Kasumi-1 (cell line): ENCODE measurements at regions not wholly inside any gene's neighbourhood (a gene's known extent, or its start where the extent isn't known, plus 50 kb on each side); places are given as distances from the start of the nearest gene placed in this dataset.

Experiments used
- DNase-seq, 2 experiments: peaks; one replicate each; lab custom pipeline; 2025; lab: John Stamatoyannopoulos, UW

DNA sequence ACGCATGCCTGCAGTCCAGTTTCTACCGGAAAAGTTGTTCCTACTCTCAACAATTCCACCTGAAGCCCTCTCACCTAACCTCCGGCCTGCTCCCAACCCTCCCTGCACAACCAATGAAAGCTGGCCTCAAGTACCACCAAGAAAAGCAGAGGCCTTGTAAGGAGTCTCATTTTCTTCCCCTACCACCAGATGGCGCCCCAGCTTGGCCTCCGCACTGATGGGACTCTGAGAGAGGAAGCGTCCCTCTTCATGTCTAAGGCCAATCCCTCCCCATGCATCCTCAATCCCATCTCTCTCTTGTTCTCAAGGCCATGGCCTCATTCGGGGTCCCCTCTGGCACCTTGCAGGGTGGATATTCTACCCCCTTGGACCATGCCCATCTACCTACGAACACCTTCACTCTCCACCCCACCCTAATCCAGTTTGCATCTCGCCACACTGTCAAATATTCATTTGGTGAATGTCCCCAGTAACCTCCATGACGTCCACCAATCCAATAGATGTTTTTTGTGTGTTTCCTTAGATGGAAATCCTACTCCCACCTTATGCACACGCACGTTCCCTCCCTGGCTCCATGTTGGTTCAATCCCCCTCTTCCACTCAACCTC, 412.8 kb downstream of the ZNF536 start:
- DNase-seq = peak; percentile 11 to 27

GRCh38 chr19:30783936-30784335, 411.8 kb downstream of the ZNF536 start:
- DNase-seq = no peak

DNA sequence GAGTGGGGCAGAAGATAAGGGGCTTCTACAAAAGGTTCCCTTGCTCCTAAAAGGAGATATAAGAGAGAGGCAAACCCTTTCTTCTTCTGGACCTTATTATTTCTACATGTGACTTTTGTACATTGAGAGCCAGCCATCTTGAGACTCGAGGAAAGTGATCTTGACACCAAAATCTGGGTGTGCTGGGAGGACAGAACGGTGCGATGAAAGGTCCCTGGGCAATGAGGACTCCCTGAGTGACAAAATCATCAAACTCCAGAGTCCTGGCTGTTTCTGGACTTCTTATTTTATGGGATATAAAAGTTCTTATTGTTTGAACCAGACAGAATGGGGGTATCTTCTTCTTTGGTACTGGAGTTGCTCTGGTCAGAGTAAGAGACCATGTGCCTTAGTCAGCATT, 411.0 kb downstream of the ZNF536 start:
- DNase-seq = no peak

DNA sequence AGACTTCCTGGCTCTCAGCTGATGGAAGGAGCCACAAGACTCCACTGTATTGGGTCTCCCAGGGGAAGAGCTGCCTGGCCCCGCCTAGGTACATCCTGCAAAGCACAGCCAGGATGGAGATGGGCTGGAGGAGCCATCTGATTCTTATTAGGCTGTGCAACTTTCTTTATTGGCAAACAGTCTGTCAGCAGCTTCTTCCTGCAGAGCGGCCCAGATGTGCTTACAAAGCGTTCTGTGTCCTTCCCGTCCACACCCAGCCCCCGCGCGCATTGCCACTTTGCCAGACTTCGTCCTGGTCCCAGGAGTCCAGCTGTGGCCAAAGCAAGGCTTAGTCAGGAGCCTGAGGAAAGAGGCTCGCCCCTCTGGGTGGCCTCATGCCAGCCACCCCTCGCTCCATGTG, 409.3 kb downstream of the ZNF536 start:
- no peak for DNase-seq

DNA sequence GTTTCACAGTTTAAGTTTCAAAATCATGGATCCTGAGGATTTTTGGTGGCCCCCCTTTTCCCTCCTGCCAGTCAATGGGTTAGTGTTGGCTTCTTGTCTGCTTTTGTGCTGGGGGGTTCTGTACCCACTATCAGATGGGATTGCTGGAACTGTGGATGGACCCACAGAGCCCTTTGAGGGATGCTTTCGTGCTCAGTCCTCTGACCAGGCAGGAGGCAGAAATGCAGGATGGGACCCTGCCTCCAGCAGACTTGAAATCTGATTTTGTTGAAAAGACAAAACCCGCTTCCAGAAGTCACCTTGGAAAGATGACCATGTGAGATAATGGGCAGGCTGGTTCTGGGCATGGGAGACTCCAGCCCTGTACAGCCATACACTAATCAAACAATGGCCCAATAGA, 408.9 kb downstream of the ZNF536 start:
- no peak for DNase-seq

DNA sequence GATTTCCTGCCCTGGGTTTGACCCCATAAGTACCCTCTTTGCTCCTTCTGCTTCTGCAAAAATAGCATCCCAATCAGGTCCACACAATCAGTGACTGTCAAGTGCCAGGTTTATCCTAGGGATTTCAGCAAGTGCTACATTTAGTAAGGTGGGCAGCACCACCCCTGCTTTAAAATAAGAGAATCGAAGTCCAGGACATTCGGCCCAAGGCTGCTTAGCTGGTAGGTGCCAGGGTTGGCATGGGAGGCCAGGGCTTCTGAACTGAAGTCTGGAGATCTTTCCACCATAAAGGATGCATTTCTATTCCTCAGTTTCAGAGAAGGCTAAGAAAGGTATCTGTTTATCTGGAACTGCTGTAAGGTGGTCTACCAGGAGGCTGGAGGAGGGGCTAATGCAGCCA, 408.3 kb downstream of the ZNF536 start:
- no peak for DNase-seq

- no peak for DNase-seq
Measured at GRCh38 chr19:30780032-30780431, 407.8 kb downstream of the ZNF536 start.

DNA sequence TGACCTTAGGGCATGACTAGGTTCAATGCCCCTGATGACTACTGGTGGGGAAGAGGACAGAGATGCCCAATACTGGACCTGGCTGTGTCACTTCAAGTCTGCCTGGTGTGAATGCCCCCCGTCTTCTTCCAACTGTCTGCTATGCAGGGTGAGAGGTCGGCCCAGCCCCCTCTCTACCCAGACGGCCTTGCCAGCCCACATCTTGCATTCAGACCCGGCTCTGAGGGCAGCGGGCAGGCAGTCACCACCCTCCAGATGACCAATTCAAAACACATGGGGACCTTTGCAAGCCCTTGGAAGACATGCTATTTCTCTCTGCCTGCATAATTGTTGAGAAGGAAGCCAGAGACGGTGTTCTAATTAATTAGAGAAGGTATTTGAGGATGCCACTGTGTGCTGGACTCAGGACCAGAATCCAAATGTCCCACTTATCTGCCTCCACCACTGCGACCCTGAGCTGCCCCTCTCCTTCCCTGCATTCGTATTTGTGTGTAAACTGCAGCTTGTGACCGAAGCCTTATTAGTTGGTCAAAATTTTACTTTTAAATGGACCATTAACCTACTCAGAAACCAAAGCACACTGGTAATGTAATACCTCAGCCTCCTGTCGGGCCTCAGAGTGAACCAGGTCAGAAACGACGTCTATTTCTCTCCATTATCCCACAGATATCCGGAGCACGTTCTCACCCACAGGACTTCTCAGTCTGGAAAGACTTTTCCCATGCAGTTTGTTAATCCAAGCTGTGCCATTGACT, 407.0 kb downstream of the ZNF536 start:
- DNase-seq = no peak

DNA sequence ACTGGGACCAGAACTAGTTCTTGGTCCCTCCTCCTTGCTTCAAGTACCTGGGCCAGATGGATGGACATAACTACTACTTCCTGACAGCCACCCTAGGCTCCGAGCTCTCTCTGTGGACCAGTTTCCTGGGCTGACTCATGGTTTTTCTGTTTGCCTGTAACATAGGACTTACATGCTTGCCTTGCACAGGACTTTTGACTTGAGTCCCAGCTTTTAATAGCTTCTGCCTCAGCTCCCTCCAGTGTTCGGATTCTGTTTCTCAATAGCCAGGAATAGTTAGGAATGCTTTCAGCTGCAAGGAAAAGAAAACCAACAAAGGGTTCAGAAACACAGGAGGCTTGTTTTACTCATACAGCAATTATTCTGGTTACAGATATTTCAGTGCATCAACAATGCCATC, 405.9 kb downstream of the ZNF536 start:
- no peak for DNase-seq

- DNase-seq = no peak
Measured at GRCh38 chr19:30775956-30776355, 403.8 kb downstream of the ZNF536 start.

DNA sequence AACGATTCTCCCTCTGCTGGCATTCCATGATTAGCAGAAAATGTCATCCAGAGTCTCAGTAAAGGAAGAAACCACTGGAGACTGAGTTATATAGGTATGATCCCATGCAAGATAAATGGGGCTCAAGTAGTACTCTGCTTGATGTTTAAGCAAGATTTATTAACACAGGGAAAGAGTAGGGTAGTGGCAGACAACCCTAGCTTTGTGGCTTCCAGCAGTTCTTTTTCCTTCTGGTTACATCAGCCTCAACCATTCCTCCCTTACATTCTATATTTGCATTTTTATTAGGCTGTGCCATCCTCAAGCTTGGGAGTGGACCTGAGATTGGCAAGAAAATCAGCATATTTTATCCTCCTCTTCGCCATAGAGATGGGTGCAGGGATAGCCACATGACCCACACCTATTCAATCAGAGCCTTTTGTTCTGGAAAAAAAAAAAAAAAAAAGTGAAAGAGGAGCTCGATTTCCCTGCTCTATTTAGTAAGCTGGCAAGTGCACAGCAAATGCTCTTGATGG, 402.1 kb downstream of the ZNF536 start:
- no peak for DNase-seq

DNA sequence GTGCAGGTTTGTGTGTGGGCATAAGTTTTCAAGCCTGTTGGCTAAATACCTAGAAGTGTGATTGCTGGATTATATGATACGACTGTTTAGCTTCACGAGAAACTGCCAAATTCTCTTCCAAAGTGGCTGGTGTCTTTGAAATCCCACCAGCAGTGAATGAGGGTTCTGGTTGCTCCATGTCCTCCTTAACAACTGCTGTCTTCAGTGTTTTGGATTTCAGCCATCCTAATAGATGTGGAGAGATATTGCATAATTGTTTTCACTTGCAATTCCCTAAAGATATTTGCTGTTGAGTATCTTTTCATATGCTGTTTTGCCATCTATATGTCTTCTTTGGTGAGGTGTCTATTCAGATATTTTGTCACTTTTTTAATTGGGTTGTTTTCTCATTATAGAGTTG, 390.5 kb downstream of the ZNF536 start:
- DNase-seq = no peak

DNA sequence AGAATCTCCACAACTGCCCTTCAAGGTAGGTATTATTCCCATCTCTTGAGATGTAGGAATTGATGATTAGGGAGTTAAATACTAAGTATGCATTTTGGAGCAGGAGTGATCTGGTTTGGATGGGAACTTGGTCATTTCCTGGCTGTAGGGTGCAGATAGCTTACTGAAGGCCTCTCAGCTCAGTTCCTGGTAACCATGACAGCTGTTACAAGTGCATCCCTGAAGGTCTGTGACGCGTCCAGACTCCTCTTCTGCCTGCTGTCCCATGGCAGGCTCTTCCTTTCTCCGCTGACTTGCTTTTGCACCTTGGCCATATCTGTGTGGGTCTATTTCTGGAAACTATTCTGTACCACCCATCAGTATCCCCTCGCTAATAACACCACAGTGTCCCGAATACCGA, 387.8 kb downstream of the ZNF536 start:
- no peak for DNase-seq

DNA sequence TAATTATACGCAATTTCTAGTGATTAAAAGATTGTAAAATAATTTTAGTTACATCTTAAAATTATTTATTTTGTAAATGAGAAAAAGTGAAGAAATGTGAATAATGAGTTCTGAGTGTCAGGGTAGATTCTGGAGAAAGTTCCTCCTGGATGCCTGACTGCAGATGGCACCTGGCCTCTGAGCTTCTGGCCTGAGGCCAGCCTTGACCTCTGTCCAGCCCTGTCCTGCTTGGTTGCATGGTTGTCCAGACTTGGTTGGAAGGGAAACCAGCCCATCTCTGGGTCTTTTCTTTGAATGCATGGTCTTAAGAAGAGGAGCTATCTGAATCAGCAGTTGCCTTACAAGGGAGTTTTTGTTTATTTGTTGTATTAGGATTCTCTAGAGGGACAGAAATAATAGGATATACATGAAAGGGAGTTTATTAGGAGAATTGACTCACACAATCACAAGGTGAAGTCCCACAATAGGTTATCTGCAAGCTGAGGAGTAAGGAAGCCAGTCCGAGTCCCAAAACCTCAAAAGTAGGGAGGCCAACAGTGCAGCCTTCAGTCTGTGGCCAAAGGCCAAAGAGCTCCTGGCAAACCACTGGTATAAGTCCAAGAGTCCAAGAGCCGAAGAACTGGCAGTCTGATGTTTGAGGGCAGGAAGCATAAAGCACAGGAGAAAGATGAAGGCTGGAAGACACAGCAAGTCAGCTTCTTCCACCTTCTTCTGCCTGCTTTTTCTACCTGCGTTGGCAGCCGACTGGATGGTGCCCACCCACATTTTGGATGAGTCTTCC, 385.8 kb downstream of the ZNF536 start:
- no peak for DNase-seq

DNA sequence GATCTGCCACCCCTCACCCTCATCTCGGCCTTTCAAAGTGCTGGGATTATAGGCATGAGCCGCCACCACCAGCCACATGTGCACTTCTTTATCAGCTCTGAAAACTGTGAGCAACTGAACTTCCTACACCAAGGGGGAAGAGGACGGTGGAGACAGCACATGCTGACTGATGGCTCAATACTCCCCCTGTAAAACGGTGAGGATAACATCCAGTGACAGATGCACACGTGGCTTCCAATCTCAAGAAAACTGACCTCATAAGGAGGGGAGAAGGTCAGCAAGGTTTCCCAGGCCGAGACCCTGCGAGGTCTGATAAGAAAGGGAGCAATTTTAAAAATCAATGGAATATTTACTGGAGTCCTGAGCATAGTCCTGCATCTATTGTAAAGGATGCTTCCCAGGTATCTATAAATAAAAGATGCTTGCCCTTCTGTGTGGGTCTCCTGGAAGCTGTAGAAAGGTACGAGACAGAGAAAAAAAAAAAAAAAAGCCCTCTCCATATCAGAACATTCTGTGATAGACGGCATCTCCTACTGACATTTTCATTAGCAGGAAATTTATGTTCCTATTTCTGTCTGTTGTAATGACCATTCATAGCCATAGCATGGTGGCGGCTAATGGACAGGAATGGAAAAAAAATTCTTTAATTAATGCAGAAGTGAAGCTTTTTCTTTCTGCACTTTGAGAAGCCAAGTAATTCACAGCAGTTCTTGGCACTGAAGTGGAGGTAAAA, 385.1 kb downstream of the ZNF536 start:
- no peak for DNase-seq

DNA sequence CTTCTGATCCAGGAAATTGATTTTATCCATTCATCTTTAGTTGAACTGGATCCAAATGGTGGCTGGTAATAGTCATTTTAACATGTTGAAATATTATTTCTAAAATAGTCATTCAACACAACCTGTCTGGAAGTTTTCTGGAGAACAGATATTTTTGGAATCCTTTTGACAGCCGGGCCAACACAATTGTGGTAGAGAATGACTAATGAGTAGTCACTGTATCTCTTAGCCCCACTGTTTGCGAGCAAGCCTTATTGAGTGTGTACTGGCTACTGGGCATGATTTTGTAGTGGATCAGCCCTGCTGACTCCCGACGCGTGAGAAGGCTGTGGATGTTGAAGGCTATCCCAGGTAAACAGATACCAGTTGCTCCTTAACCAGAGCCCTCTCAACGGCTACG, 383.4 kb downstream of the ZNF536 start:
- DNase-seq = no peak

GRCh38 chr19:30754162-30754561, 382.0 kb downstream of the ZNF536 start:
- no peak for DNase-seq

GRCh38 chr19:30752876-30753275, 380.7 kb downstream of the ZNF536 start:
- no peak for DNase-seq

DNA sequence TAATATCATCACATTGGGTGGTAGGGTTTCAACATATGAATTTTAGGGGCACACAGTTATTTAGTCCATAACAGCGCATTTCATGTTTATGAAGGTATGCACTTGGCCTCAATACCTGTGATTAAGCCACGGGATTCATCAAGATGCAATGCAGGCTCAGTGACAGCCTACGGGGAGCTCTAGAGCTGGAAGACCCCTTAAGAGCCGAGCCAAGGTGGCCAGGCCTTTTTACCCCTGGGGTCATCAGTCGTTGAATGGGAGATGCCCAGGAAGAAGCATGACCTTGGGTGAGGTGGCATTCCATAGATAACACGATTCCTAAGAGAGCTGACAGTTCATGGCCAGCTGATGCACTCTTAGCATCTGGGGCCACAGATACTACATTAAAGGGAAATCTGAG, 380.0 kb downstream of the ZNF536 start:
- DNase-seq = no peak

DNA sequence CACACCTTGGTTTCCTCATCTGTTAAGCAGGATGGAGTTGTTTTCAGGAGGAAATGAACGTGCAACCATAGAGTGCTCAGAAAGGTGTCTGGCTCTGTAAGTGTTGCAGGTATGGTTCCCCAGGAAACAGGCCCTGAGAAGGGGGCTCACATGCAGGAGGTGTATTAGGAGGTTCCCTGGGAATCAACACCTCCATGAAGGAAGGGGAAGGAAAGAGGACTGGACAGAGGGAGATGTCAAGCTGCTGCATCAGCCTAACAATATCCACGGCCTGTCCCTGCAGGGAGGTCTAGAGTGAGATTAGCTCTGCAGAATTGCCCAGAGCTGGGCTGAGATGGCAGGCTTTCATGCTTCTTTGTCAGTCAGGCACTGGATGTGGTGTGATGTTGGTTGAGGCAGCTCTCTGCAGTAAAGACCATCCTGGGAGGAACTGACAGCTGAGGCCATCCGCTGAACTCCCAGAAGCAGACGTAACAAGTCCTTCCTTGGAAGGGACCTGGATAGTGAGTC, 373.3 kb downstream of the ZNF536 start:
- no peak for DNase-seq

DNA sequence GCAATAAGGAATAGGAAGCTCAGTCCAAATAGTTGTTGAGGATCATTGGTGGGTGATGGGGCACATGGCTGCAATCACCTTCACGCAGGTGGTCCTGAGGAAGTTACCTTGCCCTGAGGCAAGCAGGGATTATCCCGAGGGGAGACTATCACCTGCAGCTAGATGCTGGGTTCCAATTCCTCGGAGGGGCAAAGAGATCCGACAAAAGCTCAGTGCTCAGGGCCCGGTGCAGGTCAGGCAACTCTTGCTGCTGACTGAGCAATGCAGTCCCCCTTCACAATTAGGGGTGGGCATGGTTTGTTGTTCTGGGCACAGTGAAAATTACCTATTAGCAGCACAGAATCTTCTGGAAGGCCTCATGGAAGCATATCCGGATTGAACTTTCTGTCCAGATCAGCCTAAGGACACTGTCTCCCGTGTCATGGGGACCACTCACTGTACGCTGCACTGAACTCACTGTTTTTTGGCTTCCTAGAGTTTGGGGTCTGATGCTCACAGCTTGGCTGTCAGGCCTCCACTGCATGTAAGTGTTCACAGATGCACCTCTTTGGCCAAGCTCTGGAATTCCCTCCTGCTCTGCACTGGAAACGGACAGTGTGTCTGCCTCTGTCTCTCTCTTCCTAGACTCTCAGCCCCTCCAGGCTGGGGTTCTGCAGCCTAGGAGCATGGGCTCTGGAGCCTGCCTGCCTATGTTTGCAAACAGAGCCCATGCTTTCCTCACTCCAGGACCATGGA, 372.7 kb downstream of the ZNF536 start:
- no peak for DNase-seq
